Activated T-cell treated with anti-CD3 and anti-CD28 coated beads, Interleukin-2, amount 50 U/mL, for 48 hours (primary cell): ENCODE measurements at regions not wholly inside any gene's neighbourhood (a gene's known extent, or its start where the extent isn't known, plus 50 kb on each side); places are given as distances from the start of the nearest gene placed in this dataset.
"Not testable (repeated sequence)": the region's sequence is repeated elsewhere in the genome, so short reads cannot be mapped to it uniquely, and the experiment has no call there.

ENCODE experiments used
- DNase-seq, 2 experiments: peaks; one replicate each; pipeline ENCODE4 v3.0.0-alpha.2; 2020

DNA sequence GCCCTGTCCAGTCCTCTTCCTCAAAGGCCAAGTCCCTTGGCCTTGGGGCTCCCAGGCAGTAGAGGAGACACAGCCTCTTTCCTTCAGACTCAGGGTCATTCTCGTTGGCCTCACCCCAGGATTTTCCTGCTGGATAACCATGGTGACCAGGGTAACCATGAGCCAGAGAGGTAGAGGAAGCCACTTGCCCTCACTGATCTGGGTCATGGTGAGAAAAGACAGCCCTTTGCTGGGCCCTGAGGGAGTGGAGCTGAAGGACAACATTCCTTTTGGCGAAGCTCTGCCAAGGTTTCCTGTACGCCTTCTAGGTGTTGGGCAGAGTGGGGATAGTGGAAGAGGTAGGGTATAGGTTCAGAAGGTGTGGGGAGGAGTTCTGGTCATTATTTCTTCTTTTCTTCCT is 53.1 kb upstream of the WNT4 start:
- no peak for DNase-seq

DNA sequence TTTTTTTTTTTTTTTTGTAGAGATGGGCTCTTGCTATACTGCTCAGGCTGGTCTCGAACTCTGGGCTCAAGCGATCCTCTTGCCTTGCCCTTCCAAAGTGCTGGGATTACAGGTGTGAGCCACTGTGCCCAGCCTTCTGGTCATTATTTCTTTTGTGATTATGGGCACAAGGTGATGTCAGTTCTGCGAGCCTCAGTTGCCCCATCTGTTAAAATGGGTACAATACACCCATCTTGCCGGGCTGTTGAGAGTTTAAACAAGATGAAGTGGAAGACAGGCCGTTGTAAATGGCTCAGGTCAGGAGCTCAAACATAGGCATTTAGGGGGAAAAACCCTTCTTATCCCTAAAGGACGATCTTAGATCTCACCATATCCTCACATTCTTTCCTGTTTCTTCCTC is 53.7 kb upstream of the WNT4 start:
- DNase-seq: no peak

DNA sequence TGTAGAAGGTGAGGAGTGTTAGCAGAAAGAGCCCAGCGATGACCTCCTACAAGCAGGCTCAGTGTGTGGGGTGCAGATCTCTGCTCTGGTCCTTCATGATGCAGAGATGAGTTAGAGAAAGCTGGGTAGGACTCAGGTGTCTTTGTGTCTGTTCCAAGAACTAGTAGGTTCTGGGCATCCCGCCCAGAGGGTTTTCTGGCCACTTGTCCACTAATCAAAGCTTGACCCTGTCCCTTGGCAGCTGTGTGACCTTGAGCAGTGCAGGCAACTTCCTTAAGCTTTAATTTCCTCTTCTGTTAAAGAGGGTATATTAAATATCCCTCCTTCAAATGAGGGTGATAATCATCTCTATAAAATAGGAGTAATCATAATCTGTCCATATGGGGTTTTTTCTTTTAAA is 54.7 kb upstream of the WNT4 start:
- DNase-seq: no peak

DNA sequence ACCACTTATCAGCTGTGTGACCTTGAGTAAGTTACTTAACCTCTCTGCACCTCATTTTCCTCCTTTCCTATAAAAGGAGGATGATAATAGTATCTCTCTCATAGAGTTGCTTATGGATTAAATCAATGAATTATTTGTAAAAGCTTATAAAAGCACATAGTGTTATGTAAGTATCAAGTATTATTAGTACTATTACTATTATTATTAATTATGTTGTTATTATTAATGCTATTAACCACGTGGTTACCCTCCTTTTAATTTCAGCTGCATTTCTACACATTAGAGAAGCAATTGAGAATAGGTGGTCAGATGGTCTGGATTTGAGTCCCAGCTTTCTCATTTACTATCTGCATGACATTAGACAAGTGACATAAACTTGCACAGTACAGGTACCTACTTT is 58.1 kb upstream of the WNT4 start:
- no peak for DNase-seq

DNA sequence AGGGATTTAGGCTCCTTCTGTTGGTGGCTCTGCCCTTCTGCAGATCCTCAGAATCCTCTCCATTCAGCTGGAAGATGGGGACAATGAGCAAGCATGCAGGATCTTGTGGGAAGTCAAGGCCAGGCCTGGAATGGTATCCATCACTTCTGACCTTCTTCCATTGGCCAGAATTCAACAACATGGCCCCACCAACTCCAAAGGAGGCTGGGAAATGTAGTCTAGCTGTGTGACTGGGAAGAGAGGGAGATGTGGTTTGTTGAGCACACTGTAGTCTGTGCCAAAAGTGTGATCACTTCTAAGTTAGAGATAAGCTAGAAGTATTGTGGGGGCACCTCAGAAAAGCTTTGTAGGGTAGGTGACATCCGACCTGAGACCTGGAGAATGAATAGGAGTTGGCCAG is 60.4 kb upstream of the WNT4 start:
- no peak for DNase-seq

DNA sequence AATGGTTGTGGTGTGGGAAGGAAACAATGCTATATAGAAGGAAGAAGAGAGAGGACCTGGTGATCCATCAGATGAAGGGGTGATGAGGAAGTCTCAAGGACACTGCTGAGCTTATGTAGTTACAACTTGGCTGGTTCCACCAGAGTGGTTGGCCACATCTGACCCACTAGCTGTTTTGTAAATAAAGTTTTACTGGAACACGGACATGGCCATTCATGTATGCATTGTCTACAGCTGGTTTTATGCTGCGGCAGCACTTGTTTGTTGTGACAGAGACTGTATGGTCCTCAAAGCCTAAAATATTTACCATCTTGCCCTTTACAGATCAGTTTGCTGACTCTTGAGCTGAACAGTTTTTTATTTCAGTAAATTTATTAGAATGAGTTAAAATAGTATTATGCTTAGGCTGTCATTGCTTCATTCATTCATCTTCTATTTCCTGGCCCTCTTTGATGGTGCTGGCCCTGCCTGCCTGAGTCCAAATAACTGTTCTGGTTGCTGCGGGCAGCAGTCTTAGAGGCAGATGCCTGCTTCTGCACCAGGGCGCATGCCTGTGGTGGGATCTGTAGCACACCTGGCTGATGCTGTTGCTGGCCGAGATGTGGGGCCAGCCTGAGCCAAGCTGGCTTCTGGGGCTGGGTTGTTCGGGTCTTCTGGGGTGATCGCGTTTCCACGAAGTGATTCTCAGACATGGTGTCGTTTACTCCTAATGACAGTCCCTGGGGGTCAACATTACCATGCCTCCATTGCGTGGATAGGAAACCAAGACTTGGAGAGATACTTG is 61.4 kb upstream of the WNT4 start:
- no peak for DNase-seq

DNA sequence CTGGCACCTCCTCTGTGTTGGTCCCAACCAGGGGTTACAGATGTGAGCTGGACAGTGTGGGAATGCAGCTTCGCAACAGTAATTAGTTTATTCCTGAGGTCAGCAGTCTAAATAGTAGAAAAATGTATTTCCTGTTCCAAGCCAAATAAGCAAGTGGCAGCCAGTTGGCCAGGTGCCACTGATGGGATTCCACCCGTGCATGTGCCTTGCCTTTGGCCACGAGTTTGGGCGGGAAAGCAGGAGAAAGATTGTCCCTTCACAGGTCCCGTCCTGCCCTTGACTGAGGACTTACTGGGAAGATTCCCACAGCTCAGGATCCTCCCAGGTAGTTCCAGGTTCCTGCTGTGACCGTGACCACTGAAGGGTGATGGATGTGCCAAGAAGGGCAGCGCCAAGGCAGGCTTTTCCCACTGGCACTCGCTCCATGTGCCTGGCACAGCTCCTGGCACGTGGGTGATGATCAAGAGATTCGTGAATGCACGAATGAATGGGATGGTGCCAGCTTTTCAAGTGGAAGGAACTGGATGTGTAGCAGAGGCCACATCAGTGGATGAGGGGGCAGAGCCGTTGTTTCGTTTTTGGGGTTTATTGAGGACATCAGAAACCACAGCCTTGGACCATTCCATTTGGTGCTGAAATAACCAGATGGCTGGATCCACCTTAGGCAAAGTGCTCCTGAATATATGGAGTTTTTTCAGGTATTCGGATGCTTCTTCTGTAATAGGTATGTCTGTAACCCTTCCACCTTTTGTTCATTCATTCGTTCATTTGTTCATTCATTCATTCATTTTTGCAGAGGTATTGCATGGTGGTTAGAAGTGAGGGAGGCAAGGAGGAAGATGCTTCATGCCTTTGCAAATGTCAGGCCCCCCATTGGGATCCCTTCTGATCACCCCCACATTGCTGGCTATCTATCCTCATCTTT is 62.4 kb upstream of the WNT4 start:
- no peak for DNase-seq

DNA sequence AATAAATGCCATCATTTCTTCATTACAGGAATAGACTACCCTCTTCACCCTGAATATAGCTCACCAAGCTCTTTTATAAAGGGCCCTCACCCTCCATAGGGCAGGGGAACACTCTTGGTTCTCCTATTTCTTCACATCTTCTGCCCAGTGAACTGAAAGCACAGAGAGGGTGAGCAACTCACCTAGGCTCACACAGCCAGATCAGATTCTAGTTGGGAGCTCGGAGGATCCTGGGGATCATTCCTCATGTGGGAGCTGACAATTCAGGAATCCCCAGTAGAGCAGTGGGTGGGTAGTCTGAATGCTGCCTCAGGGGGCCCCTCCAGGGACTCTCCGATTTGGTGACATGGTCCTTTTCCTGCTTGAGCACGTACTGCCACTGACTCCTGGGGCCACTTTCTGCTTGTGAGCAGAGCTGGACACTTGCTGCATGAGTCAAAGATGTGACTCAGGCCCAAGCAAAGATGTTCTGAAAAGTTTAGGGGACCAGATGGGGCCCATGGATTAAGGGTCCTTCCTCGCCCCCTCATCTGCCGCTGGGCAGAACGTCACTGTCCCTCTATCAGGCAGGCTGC is 63.7 kb upstream of the WNT4 start:
- DNase-seq: no peak

DNA sequence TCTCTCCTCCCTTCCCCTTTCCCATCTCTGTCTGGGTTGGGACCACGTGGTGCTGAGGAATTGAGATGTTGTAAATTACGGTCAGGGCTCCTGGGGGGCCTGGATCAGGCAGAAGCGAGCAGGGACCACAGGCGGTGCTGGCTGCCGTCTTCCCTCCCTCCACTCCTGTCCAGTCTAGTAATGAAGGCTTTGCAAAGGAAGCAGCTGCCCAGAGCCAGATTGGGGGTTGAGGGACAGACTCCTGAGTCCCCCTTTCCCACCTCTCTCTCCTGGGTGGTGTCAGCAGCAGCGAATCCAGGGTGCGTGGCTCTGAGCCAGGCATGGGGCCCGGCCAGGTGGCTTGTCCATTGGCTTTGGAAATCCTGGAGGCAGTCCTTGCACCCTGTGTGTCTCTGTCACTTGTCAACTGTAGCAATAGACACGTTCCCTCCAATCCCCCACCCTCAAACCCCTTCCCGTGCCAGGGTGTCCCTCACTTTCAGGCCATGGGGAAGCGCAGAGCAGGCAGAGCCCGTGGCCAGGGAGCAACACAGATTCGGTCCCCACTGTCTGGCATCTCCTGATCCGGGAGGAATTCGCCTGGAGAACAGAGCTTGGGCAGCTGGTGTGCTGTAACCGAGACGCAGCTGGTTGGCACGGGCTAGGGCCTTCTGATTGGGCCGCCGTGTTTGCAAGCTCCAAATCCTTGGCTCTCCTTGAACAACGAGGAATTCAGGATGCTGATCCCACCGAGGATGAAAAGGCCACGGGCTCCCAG is 64.8 kb upstream of the WNT4 start:
- DNase-seq: no peak

DNA sequence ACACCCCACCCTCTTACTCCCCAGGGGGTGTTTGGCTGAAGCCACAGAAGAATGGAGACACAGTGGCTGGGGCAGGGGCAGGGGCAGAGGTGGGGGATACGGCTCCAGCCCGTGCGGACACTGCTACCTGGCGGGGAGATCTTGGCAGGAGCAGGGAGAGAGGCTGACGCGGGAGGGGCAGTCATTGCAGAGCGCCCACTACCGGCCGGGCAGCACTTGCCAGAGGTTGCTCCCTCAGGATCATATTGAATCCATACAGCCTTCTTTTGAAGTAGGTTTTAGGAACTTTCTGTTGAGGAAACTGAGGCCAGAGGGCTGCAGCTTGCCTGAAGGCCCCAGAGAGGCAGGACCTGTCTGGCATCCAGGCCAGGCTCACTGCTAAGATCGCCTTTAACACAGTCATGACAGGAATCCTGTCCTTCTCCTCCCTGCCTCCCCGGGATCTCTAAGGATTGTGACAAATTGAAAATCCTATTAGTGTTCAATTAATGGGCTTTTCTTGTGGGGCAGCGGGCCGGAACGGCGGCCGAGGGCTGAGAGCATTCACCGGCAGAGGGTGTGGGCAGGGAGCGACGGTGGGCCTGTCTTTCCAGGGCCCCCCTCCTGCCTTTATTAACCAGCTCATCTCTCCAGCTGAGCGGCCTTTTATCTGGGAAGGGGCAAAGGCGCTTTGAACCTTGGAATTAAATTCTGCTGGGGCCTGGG is 65.5 kb upstream of the WNT4 start:
- no peak for DNase-seq

DNA sequence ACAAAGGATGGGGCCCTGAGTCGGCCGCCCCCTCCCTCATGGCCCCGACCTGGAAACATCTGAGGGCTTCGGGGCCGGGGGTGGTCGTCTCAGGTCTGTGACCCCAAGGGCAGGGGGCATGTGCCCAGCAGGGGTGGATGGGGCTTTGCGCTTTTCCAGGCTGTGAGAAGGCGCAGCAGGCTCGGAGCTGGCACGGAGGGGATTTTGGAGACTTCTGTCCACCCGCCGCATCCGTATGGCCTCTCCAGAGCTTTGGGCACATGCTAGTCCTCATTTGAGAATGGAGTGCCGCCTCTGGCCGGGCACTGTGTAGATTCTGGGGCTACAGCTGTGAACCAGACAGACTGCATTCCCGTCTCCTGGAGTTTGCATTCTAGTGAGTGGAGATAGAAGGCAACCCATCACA is 66.1 kb upstream of the WNT4 start:
- no peak for DNase-seq

DNA sequence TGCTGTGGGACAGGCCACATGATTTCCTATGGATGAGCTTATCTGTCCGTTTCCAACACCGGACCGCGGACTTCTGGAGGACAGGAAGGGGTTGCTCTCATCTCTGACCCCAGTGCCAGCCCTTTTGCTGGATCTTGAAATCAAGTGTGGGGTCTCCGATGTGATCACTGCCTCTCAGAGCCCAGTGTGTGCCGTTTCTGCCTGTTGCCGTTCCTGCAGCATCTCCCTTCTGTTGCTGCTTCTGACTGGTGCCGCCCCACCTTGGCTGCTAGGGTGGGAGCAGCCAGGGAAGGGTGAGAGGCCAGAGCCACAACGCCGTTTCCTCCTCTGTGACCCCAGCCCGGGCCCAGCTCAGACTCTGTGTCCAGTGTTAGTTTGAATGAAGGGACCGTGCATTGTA is 67.3 kb upstream of the WNT4 start:
- no peak for DNase-seq

DNA sequence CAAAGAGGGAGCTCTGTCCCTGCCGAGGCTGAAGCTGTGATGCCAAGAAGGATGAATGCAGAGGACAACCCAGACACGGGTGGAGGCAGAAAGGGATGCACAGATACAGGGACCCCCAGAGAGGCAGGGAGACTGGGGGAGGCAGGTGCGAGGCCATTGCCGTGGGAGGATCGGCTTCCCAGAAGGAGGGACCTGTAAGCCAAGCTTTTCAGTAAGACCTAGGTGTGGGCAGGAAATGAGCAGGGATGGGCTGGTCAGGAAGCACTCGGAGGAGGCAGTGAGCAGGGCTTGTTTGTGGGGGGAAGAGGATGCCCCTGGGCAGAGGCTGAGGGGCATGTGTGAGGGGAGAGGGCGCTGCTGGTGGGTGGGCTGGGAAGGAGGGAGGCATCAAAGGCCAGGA is 67.7 kb upstream of the WNT4 start:
- no peak for DNase-seq

DNA sequence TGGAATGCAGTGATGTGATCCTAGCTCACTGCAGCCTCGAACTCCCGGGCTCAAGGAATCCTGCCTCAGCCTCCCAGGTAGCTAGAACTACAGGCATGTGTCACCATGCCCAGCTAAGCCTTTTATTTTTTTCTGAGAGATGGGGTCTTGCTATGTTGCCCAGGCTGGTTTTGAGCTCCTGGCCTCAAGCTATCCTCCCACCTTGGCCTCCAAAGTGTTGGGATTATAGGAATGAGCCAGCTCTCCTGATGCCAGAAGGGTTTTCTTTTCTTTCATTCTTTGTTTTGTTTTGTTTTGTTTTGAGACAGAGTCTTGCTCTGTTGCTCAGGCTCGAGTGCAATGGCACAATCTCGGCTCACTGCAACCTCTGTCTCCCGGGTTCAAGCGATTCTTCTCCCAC is 68.6 kb upstream of the WNT4 start:
- DNase-seq: not testable (repeated sequence)

DNA sequence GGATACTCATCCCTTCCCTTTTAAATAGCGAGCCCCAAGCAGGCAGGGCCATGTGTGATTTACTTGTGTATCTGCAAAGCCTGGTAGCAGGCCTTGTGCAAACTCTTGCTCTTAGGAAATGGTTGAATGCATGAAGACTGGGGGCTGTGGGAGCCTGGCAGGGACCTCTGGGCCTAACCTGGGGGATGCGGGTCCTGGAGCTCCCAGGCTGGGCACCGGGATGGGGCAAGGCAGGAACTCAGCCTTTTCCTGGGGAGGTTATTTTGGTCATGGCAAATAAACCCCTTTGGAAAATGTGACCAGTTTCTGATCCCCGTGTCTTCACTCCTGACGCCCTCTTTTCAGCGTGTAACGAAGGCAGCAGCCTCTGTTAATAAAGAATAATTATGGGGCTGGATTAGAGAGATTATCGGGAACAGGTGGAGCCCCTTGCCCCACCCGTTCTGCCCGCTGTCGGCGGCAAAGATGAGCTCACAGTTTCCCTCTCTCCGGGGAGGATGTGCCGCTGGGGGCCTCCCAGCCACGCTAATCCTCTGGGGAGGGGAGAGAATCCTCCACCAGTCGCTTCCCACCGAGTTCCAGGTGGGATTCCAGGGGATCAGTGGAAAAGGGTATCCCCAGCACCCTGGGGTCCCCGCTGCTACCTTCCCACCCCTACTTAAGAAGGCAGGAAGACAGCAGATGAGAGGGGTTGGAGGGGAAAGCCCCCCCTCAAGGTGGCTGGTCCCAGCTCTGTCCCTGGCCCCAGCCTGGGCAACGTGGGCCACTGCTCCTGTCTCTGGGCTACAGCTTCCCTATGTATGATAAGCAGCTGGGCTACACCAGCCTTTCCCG is 69.7 kb upstream of the WNT4 start:
- no peak for DNase-seq

DNA sequence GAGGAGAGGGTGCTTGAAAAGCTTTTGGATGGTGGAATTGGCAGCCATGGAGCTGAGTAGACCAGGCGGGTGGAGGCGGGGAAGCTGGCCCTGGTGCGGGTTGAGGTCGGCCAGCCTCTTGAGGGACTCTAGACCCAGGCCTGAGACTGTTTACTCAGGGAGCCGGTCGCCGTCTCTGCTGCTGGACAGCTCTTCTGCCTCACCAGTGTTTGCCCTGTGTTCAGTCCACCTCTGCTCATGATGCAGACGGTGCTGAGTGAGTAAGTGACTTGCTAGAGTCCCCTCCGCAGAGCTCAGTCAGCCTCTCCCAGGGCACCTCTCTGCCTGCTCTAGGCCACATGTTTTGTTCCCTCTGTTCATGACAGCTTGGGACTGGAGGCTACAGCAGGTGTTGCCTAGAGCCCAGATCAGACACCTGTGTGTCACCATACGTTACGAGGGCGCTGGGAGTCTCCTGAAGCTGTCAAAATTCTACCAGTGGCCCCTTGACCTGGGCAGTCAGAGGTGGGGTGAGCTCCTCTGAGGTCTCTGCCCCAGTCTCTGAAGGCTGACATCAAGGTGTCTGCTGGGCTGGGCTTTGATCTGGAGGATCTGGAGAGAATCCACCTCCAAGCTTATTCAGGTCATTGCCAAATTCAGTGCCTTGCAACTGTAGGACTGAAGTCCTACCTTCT is 73.5 kb upstream of the WNT4 start:
- no peak for DNase-seq

DNA sequence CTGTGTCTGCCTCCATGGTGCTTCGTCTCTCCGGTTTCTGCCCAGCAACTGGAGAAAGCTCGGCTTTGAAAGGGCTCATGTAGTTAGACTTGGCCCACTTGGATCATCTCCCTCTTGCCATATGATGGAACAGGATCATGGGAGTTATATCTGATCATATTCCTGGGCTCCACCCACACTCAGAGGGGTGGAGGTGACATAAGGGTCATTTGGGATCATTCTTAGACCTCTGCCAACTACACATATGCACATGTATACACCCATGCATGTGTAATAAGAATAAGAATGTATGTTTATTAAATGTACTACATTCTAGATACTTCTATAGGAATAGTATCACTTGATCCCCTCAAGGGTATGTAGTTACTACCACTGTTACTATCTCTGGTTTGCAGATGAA is 74.1 kb upstream of the WNT4 start:
- DNase-seq: no peak

DNA sequence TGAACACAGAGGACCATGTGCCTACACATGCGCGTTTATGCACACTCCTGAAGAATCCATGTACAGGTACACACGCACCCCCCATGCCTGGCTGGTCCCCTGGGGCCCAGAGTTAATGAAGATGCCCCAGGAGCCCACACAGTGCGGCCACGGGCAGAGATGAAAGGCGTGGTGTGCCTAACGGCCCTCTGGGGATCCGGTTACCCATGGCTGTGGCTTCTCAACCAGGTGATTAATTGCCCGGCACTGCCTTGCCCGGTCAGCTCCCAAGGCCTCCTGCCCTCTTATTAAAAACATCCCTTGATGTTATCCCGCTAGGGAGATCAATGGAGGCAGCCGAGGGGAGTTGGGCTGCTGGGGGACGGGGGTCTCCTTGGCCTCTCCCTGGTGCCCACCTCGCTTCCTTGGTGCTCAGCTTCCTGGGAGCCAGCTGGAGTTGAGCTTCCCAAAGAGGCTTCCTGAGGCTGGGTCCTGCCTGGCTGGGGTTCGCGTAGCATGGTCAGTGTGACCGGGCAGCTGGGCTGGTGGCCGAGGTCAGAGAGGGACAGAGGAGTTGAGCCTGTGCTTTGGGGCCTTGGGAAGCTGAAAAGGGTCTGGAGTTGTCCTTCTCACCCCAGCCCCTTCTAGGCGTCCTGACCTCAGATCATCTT is 75.0 kb upstream of the WNT4 start:
- DNase-seq: no peak

DNA sequence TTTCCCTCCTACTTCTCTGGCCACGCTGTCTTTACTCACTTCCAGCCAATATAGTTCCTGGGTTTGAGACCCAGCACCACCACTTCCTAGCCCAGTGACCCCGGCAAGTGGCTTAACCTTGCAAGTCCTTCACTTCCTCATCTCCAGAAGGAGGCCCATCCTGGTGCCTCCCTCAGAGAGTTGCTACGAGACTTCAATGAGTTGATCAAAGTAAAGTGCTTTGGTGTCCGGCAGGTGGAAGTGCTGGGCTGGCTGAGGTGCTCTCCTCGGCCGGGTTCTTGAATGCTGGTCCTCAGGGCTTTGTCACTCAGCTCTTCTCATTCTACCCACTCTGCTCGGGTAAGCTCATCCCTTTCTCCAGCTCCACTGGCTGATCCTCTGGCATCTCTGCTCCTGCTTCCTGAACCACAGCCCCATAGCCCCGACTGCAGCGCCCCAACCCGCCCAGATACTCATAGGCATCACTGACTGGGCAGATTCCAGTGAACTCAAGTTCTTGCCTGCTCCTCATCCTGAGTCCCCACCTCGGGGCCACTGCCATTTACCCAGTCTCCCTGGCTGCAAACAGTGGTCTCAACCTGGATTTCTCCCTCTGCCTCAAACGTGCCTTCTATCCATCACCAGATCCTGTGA is 75.8 kb upstream of the WNT4 start:
- no peak for DNase-seq

DNA sequence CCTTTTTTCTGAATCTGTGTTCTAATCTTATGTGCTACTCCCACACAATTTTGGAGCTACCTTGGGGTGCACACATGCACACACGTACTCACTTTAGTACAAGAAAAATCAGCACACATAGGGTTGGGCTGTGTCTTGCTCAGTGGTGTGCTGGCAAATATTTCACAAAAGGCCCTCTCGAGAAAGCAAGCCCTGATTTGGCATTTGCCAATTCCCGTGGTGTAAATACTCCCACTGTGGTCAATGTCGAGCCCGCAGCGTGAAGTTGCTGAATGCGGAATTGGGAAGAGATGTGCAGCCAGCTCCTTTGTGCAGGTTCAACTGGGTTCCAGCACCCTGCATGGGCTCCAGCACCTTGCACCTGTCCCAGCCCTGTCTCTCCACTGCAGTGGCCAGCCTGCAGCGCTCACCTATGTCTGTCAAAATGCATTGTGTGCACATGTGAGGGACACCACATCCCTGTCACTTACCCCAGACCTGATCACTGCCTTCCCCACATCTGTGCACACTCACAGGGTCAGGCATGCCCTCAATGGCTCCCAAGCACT is 78.4 kb upstream of the WNT4 start:
- DNase-seq: no peak
